COR-L47 (cell line): ENCODE measurements at regions not wholly inside any gene's neighbourhood (a gene's known extent, or its start where the extent isn't known, plus 50 kb on each side); places are given as distances from the start of the nearest gene placed in this dataset.
"Not testable (repeated sequence)": the region's sequence is repeated elsewhere in the genome, so short reads cannot be mapped to it uniquely, and the experiment has no call there.

Experiments used
- DNase-seq: peaks from one replicate; lab custom pipeline; 2025; lab: John Stamatoyannopoulos, UW

- no peak for DNase-seq
Observed at GRCh38 chr2:5616019-5616418, 76.2 kb upstream of the SOX11 start.

- no peak for DNase-seq
Observed at GRCh38 chr2:5617358-5617757, 74.8 kb upstream of the SOX11 start.

GRCh38 chr2:5617796-5618195 lies 74.4 kb upstream of the SOX11 start:
- no peak for DNase-seq

GRCh38 chr2:5618271-5618670 lies 73.9 kb upstream of the SOX11 start:
- DNase-seq: no peak

- peak; percentile 7 for DNase-seq
Observed at GRCh38 chr2:5625556-5626065, 66.6 kb upstream of the SOX11 start.

- DNase-seq: not testable (repeated sequence)
Observed at GRCh38 chr2:5628484-5628883, 63.7 kb upstream of the SOX11 start.

- DNase-seq: not testable (repeated sequence)
Observed at GRCh38 chr2:5629510-5629909, 62.7 kb upstream of the SOX11 start.

GRCh38 chr2:5637051-5637450 lies 55.1 kb upstream of the SOX11 start:
- DNase-seq: not testable (repeated sequence)
